Spleen (tissue), 7 donors: ENCODE measurements at regions not wholly inside any gene's neighbourhood (a gene's known extent, or its start where the extent isn't known, plus 50 kb on each side); places are given as distances from the start of the nearest gene placed in this dataset.

Experiments used
- CTCF ChIP-seq, 11 experiments: fragments of 200-600 bp in 7 of 11; fragments of 450-650 bp in 4 of 11; sonication (generic) in 4 of 11; IDR thresholded peaks in 8 of 11; conservative IDR thresholded peaks in 3 of 11; 1 replicate in 7 of 11; 2 replicates in 4 of 11; pipeline versions ENCODE4 v1.4.0 to v1.8.0; 2016 to 2021; ENCODE audit warnings: antibody characterized with exemption in 11 of 11, inconsistent platforms in 4 of 11, mild to moderate bottlenecking in 1 of 11
- POLR2A ChIP-seq, 3 donors: fragments of 450-650 bp; IDR thresholded peaks; one replicate each; pipeline ENCODE4 v1.5.1; 2017; ENCODE audit warnings: antibody characterized with exemption in 3 of 3, mild to moderate bottlenecking in 1 of 3
- donor health status: DM: no; HTN: no; CAD: no; lungs with moderate emphysema.
- donor health status: DM: no; HTN: no; CAD: no.
- donor health status: DM: no; HTN: no; CAD: no.

- TF ChIP-seq POLR2A (IDR thresholded peaks at IDR 0.05) (no peak), CTCF (IDR thresholded peaks at IDR 0.05 in 8 of 11, conservative IDR thresholded peaks at IDR 0.05 in 3 of 11) (no peak)
These were observed 328.3 kb downstream of the KLHL13 start for GRCh38 chrX:117788339-117788738.
